Fibroblast of lung (primary cell): ENCODE measurements at regions not wholly inside any gene's neighbourhood (a gene's known extent, or its start where the extent isn't known, plus 50 kb on each side); places are given as distances from the start of the nearest gene placed in this dataset.

ENCODE experiments used
- DNase-seq, 2 donors: peaks; one replicate each; pipeline versions ENCODE4 v3.0.0 to v3.0.0-alpha.2; 2010; ENCODE audit warnings: low read depth in 2 of 2
- H2AFZ ChIP-seq: 2 replicates; pipeline ENCODE4 v1.5.1; 2012; ENCODE audit warnings: low read length, control low read depth, inconsistent platforms
- H3K27ac ChIP-seq: 2 replicates; pipeline ENCODE4 v1.5.1; 2011; ENCODE audit warnings: low read length, control low read depth; ENCODE audit not compliant: insufficient read depth
- H3K27me3 ChIP-seq: 2 replicates; pipeline ENCODE4 v1.5.1; 2011; ENCODE audit warnings: mild to moderate bottlenecking, low read length; ENCODE audit not compliant: control insufficient read depth, insufficient read depth
- H3K36me3 ChIP-seq: 2 replicates; pipeline ENCODE4 v1.5.1; 2011; ENCODE audit warnings: low read length; ENCODE audit not compliant: control insufficient read depth, insufficient read depth
- H3K4me1 ChIP-seq: 2 replicates; pipeline ENCODE4 v1.5.1; 2011; ENCODE audit warnings: low read length; ENCODE audit not compliant: control insufficient read depth, insufficient read depth; ENCODE audit errors: extremely low read depth
- H3K4me2 ChIP-seq: 2 replicates; pipeline ENCODE4 v1.5.1; 2011; ENCODE audit warnings: low read length, control low read depth; ENCODE audit not compliant: insufficient read depth; ENCODE audit errors: extremely low read depth
- H3K4me3 ChIP-seq, 4 experiments: fragments of 200-600 bp in 1 of 4; sonication (generic) in 1 of 4; replicated peaks in 1 of 4; 2 replicates each; pipeline ENCODE4 v1.5.1; 2011 to 2016; ENCODE audit warnings: low read length in 4 of 4, low read depth in 3 of 4, mild to moderate bottlenecking in 3 of 4, control low read depth in 2 of 4, inconsistent platforms in 1 of 4, mixed read lengths in 1 of 4; ENCODE audit not compliant: insufficient read depth in 1 of 4; ENCODE audit errors: control extremely low read depth in 1 of 4
- H3K79me2 ChIP-seq: 2 replicates; pipeline ENCODE4 v1.5.1; 2012; ENCODE audit warnings: mild to moderate bottlenecking, low read length, inconsistent platforms; ENCODE audit not compliant: control insufficient read depth, insufficient read depth
- H3K9ac ChIP-seq: 2 replicates; pipeline ENCODE4 v1.5.1; 2011; ENCODE audit warnings: mild to moderate bottlenecking, low read length, control low read depth; ENCODE audit not compliant: insufficient read depth
- H3K9me3 ChIP-seq: 2 replicates; pipeline ENCODE4 v1.5.1; 2012; ENCODE audit warnings: low read depth, low read length; ENCODE audit not compliant: control insufficient read depth, insufficient read depth
- H4K20me1 ChIP-seq: 2 replicates; pipeline ENCODE4 v1.5.1; 2011; ENCODE audit warnings: low read length; ENCODE audit not compliant: control insufficient read depth, insufficient read depth; ENCODE audit errors: extremely low read depth
- EZH2 ChIP-seq: IDR thresholded peaks from 2 replicates; pipeline ENCODE4 v1.5.1; 2012; ENCODE audit warnings: low read length, control low read depth, mild to moderate bottlenecking; ENCODE audit errors: missing control alignments
- TF ChIP-seq, protein P1 (sequence below), 2 donors: IDR thresholded peaks in 1 of 2; conservative IDR thresholded peaks in 1 of 2; 1 replicate in 1 of 2; 2 replicates in 1 of 2; pipeline ENCODE4 v1.5.1; 2011 to 2012; ENCODE audit warnings: low read length in 2 of 2, control low read depth in 1 of 2, inconsistent platforms in 1 of 2, low read depth in 1 of 2, mild to moderate bottlenecking in 1 of 2

DNA sequence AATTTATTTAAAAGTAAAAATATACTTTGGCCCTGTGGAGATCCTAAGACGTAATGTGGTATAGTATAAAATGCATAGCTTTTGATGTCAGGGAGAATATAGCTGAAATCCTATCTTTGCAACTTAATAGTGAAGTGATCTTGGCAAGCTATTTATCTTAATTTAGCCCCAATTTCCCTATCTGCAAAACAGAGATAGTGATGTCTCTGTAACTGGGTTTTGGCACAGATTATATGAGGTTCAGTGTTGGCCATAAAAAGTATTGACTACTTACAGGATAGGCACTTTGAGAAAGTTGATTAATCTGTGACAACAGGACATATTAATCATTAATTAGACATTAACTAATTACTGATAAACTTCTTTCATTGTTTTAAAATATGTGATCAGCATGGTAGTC lies 89.2 kb downstream of the ISL1 start:
- Histone ChIP-seq H3K9ac (no peak overlapping the region), H3K27me3 (no peaks in the 10 kb centered on the region), H3K9me3 (no peaks in the 10 kb centered on the region), H3K4me2 (no peak overlapping the region), H3K4me3 (no peak overlapping the region), H4K20me1 (no peaks in the 10 kb centered on the region), H3K79me2 (no peaks in the 10 kb centered on the region), H3K36me3 (no peaks in the 10 kb centered on the region), H3K27ac (no peak overlapping the region), H2AFZ (no peak overlapping the region), H3K4me1 (no peaks in the 10 kb centered on the region)
- DNase-seq = no peak
- no peak for TF ChIP-seq EZH2
- TF ChIP-seq, protein P1, sequence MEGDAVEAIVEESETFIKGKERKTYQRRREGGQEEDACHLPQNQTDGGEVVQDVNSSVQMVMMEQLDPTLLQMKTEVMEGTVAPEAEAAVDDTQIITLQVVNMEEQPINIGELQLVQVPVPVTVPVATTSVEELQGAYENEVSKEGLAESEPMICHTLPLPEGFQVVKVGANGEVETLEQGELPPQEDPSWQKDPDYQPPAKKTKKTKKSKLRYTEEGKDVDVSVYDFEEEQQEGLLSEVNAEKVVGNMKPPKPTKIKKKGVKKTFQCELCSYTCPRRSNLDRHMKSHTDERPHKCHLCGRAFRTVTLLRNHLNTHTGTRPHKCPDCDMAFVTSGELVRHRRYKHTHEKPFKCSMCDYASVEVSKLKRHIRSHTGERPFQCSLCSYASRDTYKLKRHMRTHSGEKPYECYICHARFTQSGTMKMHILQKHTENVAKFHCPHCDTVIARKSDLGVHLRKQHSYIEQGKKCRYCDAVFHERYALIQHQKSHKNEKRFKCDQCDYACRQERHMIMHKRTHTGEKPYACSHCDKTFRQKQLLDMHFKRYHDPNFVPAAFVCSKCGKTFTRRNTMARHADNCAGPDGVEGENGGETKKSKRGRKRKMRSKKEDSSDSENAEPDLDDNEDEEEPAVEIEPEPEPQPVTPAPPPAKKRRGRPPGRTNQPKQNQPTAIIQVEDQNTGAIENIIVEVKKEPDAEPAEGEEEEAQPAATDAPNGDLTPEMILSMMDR (conservative IDR thresholded peaks at IDR 0.05 in 1 of 2, IDR thresholded peaks at IDR 0.05 in 1 of 2; ENCODE audit: low read depth in 1 of 2, low read length in 2 of 2) = no peak

DNA sequence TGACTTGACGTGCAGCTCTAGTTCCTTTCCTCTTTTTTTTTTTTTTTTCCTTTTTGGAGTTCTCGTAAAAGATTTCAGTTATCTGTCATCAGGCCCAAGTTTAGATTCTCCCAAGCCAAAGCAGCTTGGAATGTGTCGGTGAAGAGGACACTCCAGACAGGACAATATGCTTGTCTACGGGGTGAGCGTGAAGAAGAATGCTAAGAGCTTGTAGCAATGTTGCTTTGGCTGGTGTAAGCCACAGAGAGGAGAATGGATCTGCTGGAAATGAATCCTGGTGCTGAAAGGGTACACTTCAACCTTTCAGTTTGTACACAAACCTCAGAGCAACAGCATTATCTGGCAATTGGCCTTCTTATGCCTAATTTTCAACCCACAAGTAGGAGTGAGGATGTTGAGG lies 92.4 kb downstream of the ISL1 start:
- Histone ChIP-seq H3K27me3 (no peaks in the 10 kb centered on the region), H3K36me3 (no peaks in the 10 kb centered on the region), H3K4me1 (no peaks in the 10 kb centered on the region)

DNA sequence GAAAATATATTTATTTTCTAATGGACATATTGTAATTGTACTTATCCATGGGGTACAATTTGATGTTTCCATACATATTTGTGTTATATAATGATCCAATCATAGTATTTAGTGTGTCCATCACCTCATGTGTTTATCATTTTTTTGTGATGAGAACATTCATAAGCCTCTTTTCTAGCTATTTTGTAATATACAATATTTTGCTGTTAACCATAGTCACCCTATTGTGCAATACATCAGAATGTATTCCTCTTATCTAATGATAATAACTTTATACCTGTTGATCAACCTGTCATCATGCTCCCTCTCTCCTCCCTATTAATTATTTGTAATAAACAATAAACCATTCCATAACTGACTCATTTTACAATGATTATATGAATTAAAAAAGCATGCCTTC lies 93.2 kb downstream of the ISL1 start:
- H3K79me2 ChIP-seq = no peaks in the 10 kb centered on the region
- no peaks in the 10 kb centered on the region for H3K4me1 ChIP-seq
- H3K9me3 ChIP-seq = no peaks in the 10 kb centered on the region
- no peaks in the 10 kb centered on the region for H4K20me1 ChIP-seq
- H3K4me2 ChIP-seq = no peak overlapping the region
- no peak overlapping the region for H3K4me3 ChIP-seq
- no peak overlapping the region for H3K9ac ChIP-seq
- H3K27me3 ChIP-seq = no peaks in the 10 kb centered on the region
- no peaks in the 10 kb centered on the region for H3K36me3 ChIP-seq
- DNase-seq = no peak
- no peak overlapping the region for H2AFZ ChIP-seq
- no peak for TF ChIP-seq EZH2
- TF ChIP-seq, protein P1 (conservative IDR thresholded peaks at IDR 0.05 in 1 of 2, IDR thresholded peaks at IDR 0.05 in 1 of 2; ENCODE audit: low read depth in 1 of 2, low read length in 2 of 2) = no peak
- H3K27ac ChIP-seq = no peak overlapping the region

More for the DNA sequence above, 92.4 kb downstream of the ISL1 start:
- Histone ChIP-seq H3K4me2 (no peak overlapping the region), H3K79me2 (no peaks in the 10 kb centered on the region), H2AFZ (no peak overlapping the region), H3K9ac (no peak overlapping the region), H3K4me3 (no peak overlapping the region), H3K27ac (no peak overlapping the region), H3K9me3 (no peaks in the 10 kb centered on the region), H4K20me1 (no peaks in the 10 kb centered on the region)
- TF ChIP-seq, protein P1 (conservative IDR thresholded peaks at IDR 0.05 in 1 of 2, IDR thresholded peaks at IDR 0.05 in 1 of 2; ENCODE audit: low read depth in 1 of 2, low read length in 2 of 2) = no peak
- no peak for TF ChIP-seq EZH2
- no peak for DNase-seq
